HUES6 (cell line): ENCODE measurements at regions not wholly inside any gene's neighbourhood (a gene's known extent, or its start where the extent isn't known, plus 50 kb on each side); places are given as distances from the start of the nearest gene placed in this dataset.
"Not testable (repeated sequence)": the region's sequence is repeated elsewhere in the genome, so short reads cannot be mapped to it uniquely, and the experiment has no call there.

ENCODE experiments used
- H3K27ac ChIP-seq: 2 replicates; pipeline ENCODE4 v1.7.0; 2013; ENCODE audit warnings: low read depth, mild to moderate bottlenecking, low read length, inconsistent platforms
- H3K27me3 ChIP-seq: 2 replicates; pipeline ENCODE4 v1.6.1; 2013; ENCODE audit warnings: low read length; ENCODE audit not compliant: control insufficient read depth, insufficient read depth
- H3K36me3 ChIP-seq: 2 replicates; pipeline ENCODE4 v1.6.1; 2013; ENCODE audit warnings: low read length; ENCODE audit not compliant: control insufficient read depth, insufficient read depth
- H3K4me1 ChIP-seq: 2 replicates; pipeline ENCODE4 v1.6.1; 2013; ENCODE audit warnings: low read length; ENCODE audit not compliant: control insufficient read depth, insufficient read depth
- H3K4me3 ChIP-seq: 2 replicates; pipeline ENCODE4 v1.5.1; 2013; ENCODE audit warnings: low read depth, low read length
- H3K9ac ChIP-seq: one replicate; pipeline ENCODE4 v1.6.1; 2013; ENCODE audit warnings: mild to moderate bottlenecking, low read length
- H3K9me3 ChIP-seq: 2 replicates; pipeline ENCODE4 v1.6.1; 2013; ENCODE audit warnings: low read depth, low read length; ENCODE audit not compliant: control insufficient read depth, insufficient read depth

- H3K4me1 ChIP-seq: peaks cover 3% of the 10 kb centered on the region; the same call in 1 of the 2 replicates
- H3K36me3 ChIP-seq: 0 out of 2 replicates have a peak, but pooled peaks cover 3% of the 10 kb centered on the region
- H3K4me3 ChIP-seq: no peak overlapping the region
- H3K27me3 ChIP-seq: no peaks in the 10 kb centered on the region
- no peaks in the 10 kb centered on the region for H3K9me3 ChIP-seq
- H3K27ac ChIP-seq: no peak overlapping the region
- no peak overlapping the region for H3K9ac ChIP-seq
These were observed 107.9 kb downstream of the KATNIP start for GRCh38 chr16:27657811-27658210.

GRCh38 chr16:27660507-27660906 is 110.6 kb downstream of the KATNIP start:
- H3K27ac ChIP-seq: no peak overlapping the region
- no peak overlapping the region for H3K4me3 ChIP-seq
- H3K9me3 ChIP-seq: no peaks in the 10 kb centered on the region
- H3K9ac ChIP-seq: no peak overlapping the region
- H3K27me3 ChIP-seq: no peaks in the 10 kb centered on the region
- H3K4me1 ChIP-seq: no peaks in the 10 kb centered on the region
- 0 out of 2 replicates have a peak, but pooled peaks cover 3% of the 10 kb centered on the region for H3K36me3 ChIP-seq

GRCh38 chr16:27663235-27663634 is 113.3 kb downstream of the KATNIP start:
- not testable (repeated sequence) for H3K27me3 ChIP-seq, H3K4me3 ChIP-seq, H3K27ac ChIP-seq, H3K4me1 ChIP-seq, H3K9me3 ChIP-seq, H3K36me3 ChIP-seq, H3K9ac ChIP-seq

GRCh38 chr16:27665881-27666280 is 115.9 kb downstream of the KATNIP start:
- Histone ChIP-seq H3K4me1 (no peaks in the 10 kb centered on the region), H3K4me3 (no peak overlapping the region), H3K27me3 (no peaks in the 10 kb centered on the region), H3K36me3 (no peaks in the 10 kb centered on the region), H3K27ac (no peak overlapping the region), H3K9me3 (no peaks in the 10 kb centered on the region), H3K9ac (no peak overlapping the region)

- H3K36me3 ChIP-seq: no peaks in the 10 kb centered on the region
- no peaks in the 10 kb centered on the region for H3K27me3 ChIP-seq
- H3K9me3 ChIP-seq: no peaks in the 10 kb centered on the region
- H3K4me1 ChIP-seq: no peaks in the 10 kb centered on the region
- no peak overlapping the region for H3K9ac ChIP-seq
- no peak overlapping the region for H3K4me3 ChIP-seq
- no peak overlapping the region for H3K27ac ChIP-seq
These were observed 120.3 kb downstream of the KATNIP start for GRCh38 chr16:27670071-27670810.

- Histone ChIP-seq H3K27me3 (no peaks in the 10 kb centered on the region), H3K9me3 (no peaks in the 10 kb centered on the region), H3K4me1 (no peaks in the 10 kb centered on the region), H3K4me3 (no peak overlapping the region), H3K9ac (no peak overlapping the region), H3K27ac (no peak overlapping the region), H3K36me3 (no peaks in the 10 kb centered on the region)
These were observed 121.5 kb downstream of the KATNIP start for GRCh38 chr16:27671410-27671809.

- H3K36me3 ChIP-seq: peaks cover 8% of the 10 kb centered on the region
- no peaks in the 10 kb centered on the region for H3K9me3 ChIP-seq
- no peaks in the 10 kb centered on the region for H3K27me3 ChIP-seq
- no peak overlapping the region for H3K27ac ChIP-seq
- no peak overlapping the region for H3K9ac ChIP-seq
- H3K4me1 ChIP-seq: no peaks in the 10 kb centered on the region
- H3K4me3 ChIP-seq: no peak overlapping the region
These were observed 126.9 kb downstream of the KATNIP start for GRCh38 chr16:27676839-27677238.

GRCh38 chr16:27677263-27677662 is 127.3 kb downstream of the KATNIP start:
- H3K4me1 ChIP-seq: no peaks in the 10 kb centered on the region
- no peaks in the 10 kb centered on the region for H3K27me3 ChIP-seq
- no peaks in the 10 kb centered on the region for H3K9me3 ChIP-seq
- no peak overlapping the region for H3K9ac ChIP-seq
- no peak overlapping the region for H3K27ac ChIP-seq
- no peak overlapping the region for H3K4me3 ChIP-seq
- peaks cover 12% of the 10 kb centered on the region for H3K36me3 ChIP-seq

- H3K4me3 ChIP-seq: no peak overlapping the region
- no peaks in the 10 kb centered on the region for H3K27me3 ChIP-seq
- peaks cover 21% of the 10 kb centered on the region for H3K36me3 ChIP-seq
- no peak overlapping the region for H3K27ac ChIP-seq
- H3K9ac ChIP-seq: no peak overlapping the region
- no peaks in the 10 kb centered on the region for H3K4me1 ChIP-seq
- H3K9me3 ChIP-seq: no peaks in the 10 kb centered on the region
These were observed 129.0 kb downstream of the KATNIP start for GRCh38 chr16:27678955-27679354.

GRCh38 chr16:27679899-27680298 is 130.0 kb downstream of the KATNIP start:
- Histone ChIP-seq H3K4me1 (no peaks in the 10 kb centered on the region), H3K4me3 (no peak overlapping the region), H3K9ac (no peak overlapping the region), H3K9me3 (no peaks in the 10 kb centered on the region), H3K27me3 (no peaks in the 10 kb centered on the region), H3K36me3 (peaks cover 21% of the 10 kb centered on the region), H3K27ac (no peak overlapping the region)

- no peaks in the 10 kb centered on the region for H3K4me1 ChIP-seq
- peaks cover 21% of the 10 kb centered on the region for H3K36me3 ChIP-seq
- no peaks in the 10 kb centered on the region for H3K9me3 ChIP-seq
- H3K4me3 ChIP-seq: no peak overlapping the region
- H3K27ac ChIP-seq: no peak overlapping the region
- H3K9ac ChIP-seq: no peak overlapping the region
- no peaks in the 10 kb centered on the region for H3K27me3 ChIP-seq
These were observed 131.7 kb downstream of the KATNIP start for GRCh38 chr16:27681681-27682080.
